CD4-positive, alpha-beta T cell (primary cell): ENCODE measurements at regions not wholly inside any gene's neighbourhood (a gene's known extent, or its start where the extent isn't known, plus 50 kb on each side); places are given as distances from the start of the nearest gene placed in this dataset.
"Not testable (repeated sequence)": the region's sequence is repeated elsewhere in the genome, so short reads cannot be mapped to it uniquely, and the experiment has no call there.

Source experiments
- ATAC-seq: fragments of 200-7000 bp; cut with Tn5 transposase; one replicate; pipeline ENCODE4 v1.10.0; 2022; ENCODE audit warnings: mild to moderate bottlenecking; ENCODE audit not compliant: poor library complexity
- CTCF ChIA-PET: fragments of 350-600 bp; sonication (Branson Sonifier 250); formaldehyde crosslinking; loops from one replicate; lab custom pipeline; 2021; ENCODE audit warnings: antibody characterized with exemption, inconsistent platforms; lab: Charles Lee
- POLR2A ChIA-PET: fragments of 350-600 bp; sonication (Branson Sonifier 250); formaldehyde crosslinking; loops from one replicate; lab custom pipeline; 2021; ENCODE audit warnings: antibody characterized with exemption, inconsistent platforms; lab: Charles Lee
- DNase-seq, 14 experiments: peaks; one replicate each; pipeline ENCODE4 v3.0.0-alpha.2; 2013 to 2020; ENCODE audit warnings: mixed read lengths in 2 of 14
- H3K27ac ChIP-seq, 2 donors: one replicate each; pipeline versions ENCODE4 v1.5.1 to v1.7.0; 2013; ENCODE audit warnings: low read length in 2 of 2, low read depth in 1 of 2, mild to moderate bottlenecking in 1 of 2
- H3K27me3 ChIP-seq, 2 experiments: 1 replicate in 1 of 2; 2 replicates in 1 of 2; pipeline versions ENCODE4 v1.6.1 to v1.7.0; 2013; ENCODE audit warnings: low read length in 2 of 2, control low read depth in 1 of 2, mild to moderate bottlenecking in 1 of 2, moderate library complexity in 1 of 2; ENCODE audit not compliant: insufficient read depth in 2 of 2, control insufficient read depth in 1 of 2
- H3K36me3 ChIP-seq: one replicate; pipeline ENCODE4 v1.6.1; 2013; ENCODE audit warnings: low read length, control low read depth; ENCODE audit not compliant: insufficient read depth
- H3K4me1 ChIP-seq: one replicate; pipeline ENCODE4 v1.6.1; 2013; ENCODE audit warnings: low read length, control low read depth; ENCODE audit not compliant: insufficient read depth
- H3K4me3 ChIP-seq: one replicate; pipeline ENCODE4 v1.5.1; 2013; ENCODE audit warnings: mild to moderate bottlenecking, low read length, moderate library complexity
- H3K9me3 ChIP-seq, 2 experiments: 1 replicate in 1 of 2; 2 replicates in 1 of 2; pipeline versions ENCODE4 v1.6.1 to v1.7.0; 2013; ENCODE audit warnings: low read length in 2 of 2, mild to moderate bottlenecking in 2 of 2, control low read depth in 1 of 2, moderate library complexity in 1 of 2; ENCODE audit not compliant: control insufficient read depth in 1 of 2, insufficient read depth in 1 of 2
- H3K27ac Mint-ChIP-seq: one replicate; pipeline ENCODE4 v1.8.0; 2020; ENCODE audit warnings: mixed read lengths
- H3K27me3 Mint-ChIP-seq: one replicate; pipeline ENCODE4 v1.8.0; 2021; ENCODE audit warnings: mixed read lengths
- H3K36me3 Mint-ChIP-seq: one replicate; pipeline ENCODE4 v1.8.0; 2021; ENCODE audit warnings: low read depth, mixed read lengths
- H3K4me1 Mint-ChIP-seq: one replicate; pipeline ENCODE4 v1.8.0; 2021; ENCODE audit warnings: low read depth, mixed read lengths
- H3K4me3 Mint-ChIP-seq: one replicate; pipeline ENCODE4 v1.8.0; 2020; ENCODE audit warnings: mild to moderate bottlenecking, mixed read lengths
- H3K9me3 Mint-ChIP-seq: one replicate; pipeline ENCODE4 v1.8.0; 2020; ENCODE audit warnings: mixed read lengths
- CTCF ChIP-seq: fragments of 200-600 bp; IDR thresholded peaks from one replicate; pipeline ENCODE4 v1.8.0; 2022; ENCODE audit warnings: antibody characterized with exemption, mild to moderate bottlenecking
- intact Hi-C, 2 experiments: fragments of 100-400 bp; cut with DNase I in 1 of 2; cut with micrococcal nuclease in 1 of 2; formaldehyde crosslinking; loops; one replicate each; pipeline versions ENCODE4 v1.15.1 to v1.9.0; 2023 to 2025; cut with DNase I, micrococcal nuclease

DNA sequence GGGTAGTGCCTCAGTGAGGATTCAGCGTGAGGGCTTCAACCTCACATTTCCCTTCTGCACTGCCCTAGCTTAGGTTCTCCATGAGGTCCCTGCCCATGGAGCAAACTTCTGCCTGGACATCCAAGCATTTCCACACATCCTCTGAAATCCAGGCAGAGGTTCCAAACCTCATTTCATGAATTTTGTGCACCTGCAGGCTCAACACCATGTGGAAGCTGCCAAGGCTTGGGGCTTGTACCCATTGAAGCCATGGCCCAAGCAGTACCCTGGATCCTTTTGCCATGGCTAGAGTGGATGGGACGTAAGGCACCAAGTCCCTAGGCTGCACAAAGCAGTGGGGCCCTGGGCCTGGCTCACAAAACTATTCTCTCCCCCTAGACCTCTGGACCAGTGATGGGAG lies 877.1 kb upstream of the KLHL1 start:
- Mint-ChIP-seq H3K27ac (no peak overlapping the region), H3K9me3 (peaks cover 5% of the 10 kb centered on the region), H3K27me3 (no peaks in the 10 kb centered on the region), H3K4me1 (no peaks in the 10 kb centered on the region), H3K36me3 (no peaks in the 10 kb centered on the region), H3K4me3 (no peak overlapping the region)
- intact Hi-C loops = no loop called here
- Histone ChIP-seq H3K27ac (no peak overlapping the region), H3K4me3 (no peak overlapping the region), H3K27me3 (no peaks in the 10 kb centered on the region), H3K4me1 (no peaks in the 10 kb centered on the region), H3K9me3 (no peaks in the 10 kb centered on the region), H3K36me3 (no peaks in the 10 kb centered on the region)
- DNase-seq (no peak), ATAC-seq (no peak)
- ChIA-PET CTCF (no interaction called here), POLR2A (no interaction called here)
- no peak for TF ChIP-seq CTCF

- POLR2A ChIA-PET, ATAC-seq, H3K36me3 ChIP-seq: not testable (repeated sequence)
Observed at GRCh38 chr13:70981219-70981618, 873.0 kb upstream of the KLHL1 start.

GRCh38 chr13:70969321-70969720 lies 861.1 kb upstream of the KLHL1 start:
- Mint-ChIP-seq H3K4me1 (no peaks in the 10 kb centered on the region), H3K9me3 (no peaks in the 10 kb centered on the region), H3K36me3 (no peaks in the 10 kb centered on the region), H3K4me3 (no peak overlapping the region), H3K27me3 (no peaks in the 10 kb centered on the region), H3K27ac (no peak overlapping the region)
- ChIA-PET POLR2A (no interaction called here), CTCF (no interaction called here)
- Histone ChIP-seq H3K27me3 (no peaks in the 10 kb centered on the region), H3K4me3 (no peak overlapping the region), H3K4me1 (no peaks in the 10 kb centered on the region), H3K9me3 (peaks cover 0 to 4% of the 10 kb centered on the region in 2 experiments), H3K36me3 (no peaks in the 10 kb centered on the region), H3K27ac (no peak overlapping the region)
- no peak for TF ChIP-seq CTCF
- intact Hi-C loops = no loop called here
- ATAC-seq (no peak), DNase-seq (no peak)

More at GRCh38 chr13:70981219-70981618, 873.0 kb upstream of the KLHL1 start:
- intact Hi-C loops, H3K27ac Mint-ChIP-seq, H3K27me3 Mint-ChIP-seq, H3K4me1 Mint-ChIP-seq, H3K27ac ChIP-seq, H3K4me1 ChIP-seq, DNase-seq, H3K4me3 Mint-ChIP-seq, H3K9me3 Mint-ChIP-seq, H3K36me3 Mint-ChIP-seq, H3K4me3 ChIP-seq, CTCF ChIA-PET, H3K27me3 ChIP-seq, H3K9me3 ChIP-seq: not testable (repeated sequence)

- no peak for TF ChIP-seq CTCF
- H3K27me3 ChIP-seq = no peaks in the 10 kb centered on the region
- intact Hi-C loops = no loop called here
- Mint-ChIP-seq H3K27me3 (no peaks in the 10 kb centered on the region), H3K4me3 (no peak overlapping the region), H3K27ac (no peak overlapping the region), H3K36me3 (no peaks in the 10 kb centered on the region), H3K4me1 (no peaks in the 10 kb centered on the region), H3K9me3 (no peaks in the 10 kb centered on the region)
- no peak overlapping the region for H3K27ac ChIP-seq
- H3K36me3 ChIP-seq = no peaks in the 10 kb centered on the region
- no peak overlapping the region for H3K4me3 ChIP-seq
- peaks cover 0 to 4% of the 10 kb centered on the region in 2 experiments for H3K9me3 ChIP-seq
- H3K4me1 ChIP-seq = no peaks in the 10 kb centered on the region
- ChIA-PET POLR2A (no interaction called here), CTCF (no interaction called here)
- no peak for DNase-seq
- no peak for ATAC-seq
Observed at GRCh38 chr13:70967564-70967963, 859.3 kb upstream of the KLHL1 start.
